Adrenal gland (tissue), 9 donors: ENCODE measurements at regions not wholly inside any gene's neighbourhood (a gene's known extent, or its start where the extent isn't known, plus 50 kb on each side); places are given as distances from the start of the nearest gene placed in this dataset.

ENCODE experiments used
- DNase-seq, 7 donors: peaks; one replicate each; pipeline ENCODE4 v3.0.0-alpha.2; 2019 to 2020
- H3K27ac ChIP-seq, 5 donors: fragments of 200-600 bp; sonication (generic) in 4 of 5; 1 replicate in 3 of 5; 2 replicates in 2 of 5; pipeline versions ENCODE4 v1.5.1 to v1.8.0; 2016 to 2020; ENCODE audit warnings: mild to moderate bottlenecking in 1 of 5
- H3K27me3 ChIP-seq: fragments of 200-600 bp; 2 replicates; pipeline ENCODE4 v1.8.0; 2021
- H3K36me3 ChIP-seq, 2 donors: fragments of 200-600 bp; replicated peaks in 1 of 2; 1 replicate in 1 of 2; 2 replicates in 1 of 2; pipeline versions ENCODE4 v1.5.1 to v1.8.0; 2018 to 2022
- H3K4me1 ChIP-seq, 2 donors: fragments of 200-600 bp; replicated peaks in 1 of 2; 1 replicate in 1 of 2; 2 replicates in 1 of 2; pipeline versions ENCODE4 v1.5.1 to v1.8.0; 2018 to 2021
- H3K4me3 ChIP-seq, 4 donors: fragments of 200-600 bp; sonication (generic) in 3 of 4; one replicate each; pipeline ENCODE4 v1.5.1; 2016 to 2018
- H3K9me3 ChIP-seq, 3 donors: fragments of 200-600 bp; sonication (generic) in 1 of 3; replicated peaks in 1 of 3; 1 replicate in 2 of 3; 2 replicates in 1 of 3; pipeline versions ENCODE4 v1.5.1 to v1.8.0; 2016 to 2021
- CTCF ChIP-seq, 6 experiments: fragments of 450-650 bp in 4 of 6; fragments of 200-600 bp in 2 of 6; sonication (generic) in 1 of 6; IDR thresholded peaks; 1 replicate in 5 of 6; 2 replicates in 1 of 6; pipeline versions ENCODE4 v1.5.1 to v1.8.0; 2016 to 2021; ENCODE audit warnings: antibody characterized with exemption in 6 of 6, mild to moderate bottlenecking in 2 of 6, moderate library complexity in 1 of 6
- POLR2A ChIP-seq, 2 donors: fragments of 450-650 bp; IDR thresholded peaks; one replicate each; pipeline ENCODE4 v1.6.1; 2017; ENCODE audit warnings: antibody characterized with exemption in 2 of 2, mild to moderate bottlenecking in 2 of 2, moderate library complexity in 1 of 2
- WGBS, 4 donors: extraction: QIAGEN DNeasy Blood & Tissue Kit in 2 of 4; methylation state at CpG; one replicate each; pipeline versions ENCODE4 v1.1.5 to v1.1.7; 2013 to 2017; 5-methylcytosine and 5-hydroxymethylcytosine counted together
- intact Hi-C, 2 donors: fragments of 100-400 bp; cut with DNase I; formaldehyde crosslinking; loops; one replicate each; pipeline versions ENCODE4 v1.14.1 to v1.15.0; 2022 to 2023
- donor health status: healthy with polysubstance abuse.
- donor health status: Bipolar disorder and iron deficiency.
- donor health status: DM: yes; HTN: yes; CAD: no.
- donor health status: DM: no; HTN: no; CAD: no.
- donor health status: DM: no; HTN: no; CAD: no.

DNA sequence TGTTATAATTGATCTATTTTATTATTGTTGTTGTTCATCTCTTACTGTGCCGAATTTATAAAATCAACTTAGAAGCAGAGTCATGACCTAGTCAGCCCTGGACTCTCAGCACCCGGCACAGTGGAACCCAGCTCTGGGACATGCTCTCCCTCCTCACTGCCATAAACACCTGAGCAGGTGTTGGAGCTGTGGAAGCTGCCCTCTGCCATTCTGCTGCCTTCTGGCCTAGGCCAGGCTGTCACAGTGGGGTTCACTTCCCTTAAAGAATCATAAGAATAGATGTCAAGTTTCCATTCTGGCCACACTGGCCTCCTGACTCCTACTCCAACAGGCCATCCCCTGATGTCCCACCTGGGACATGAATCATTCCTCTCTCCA lies 192.2 kb downstream of the ZFP36L2 start:
- 89 to 98% (median 95%) methylated on average over 2 of the region's 2 CpGs for WGBS, 4 donors
- Histone ChIP-seq H3K27me3 (no peaks in the 10 kb centered on the region), H3K9me3 (no peaks in the 10 kb centered on the region), H3K27ac (no peak overlapping the region), H3K4me3 (no peak overlapping the region), H3K4me1 (peaks cover 10 to 25% of the 10 kb centered on the region in 2 donors), H3K36me3 (no peaks in the 10 kb centered on the region)
- intact Hi-C loops: no loop called here
- DNase-seq: no peak
- TF ChIP-seq POLR2A (IDR thresholded peaks at IDR 0.05) (no peak), CTCF (IDR thresholded peaks at IDR 0.05) (no peak)

DNA sequence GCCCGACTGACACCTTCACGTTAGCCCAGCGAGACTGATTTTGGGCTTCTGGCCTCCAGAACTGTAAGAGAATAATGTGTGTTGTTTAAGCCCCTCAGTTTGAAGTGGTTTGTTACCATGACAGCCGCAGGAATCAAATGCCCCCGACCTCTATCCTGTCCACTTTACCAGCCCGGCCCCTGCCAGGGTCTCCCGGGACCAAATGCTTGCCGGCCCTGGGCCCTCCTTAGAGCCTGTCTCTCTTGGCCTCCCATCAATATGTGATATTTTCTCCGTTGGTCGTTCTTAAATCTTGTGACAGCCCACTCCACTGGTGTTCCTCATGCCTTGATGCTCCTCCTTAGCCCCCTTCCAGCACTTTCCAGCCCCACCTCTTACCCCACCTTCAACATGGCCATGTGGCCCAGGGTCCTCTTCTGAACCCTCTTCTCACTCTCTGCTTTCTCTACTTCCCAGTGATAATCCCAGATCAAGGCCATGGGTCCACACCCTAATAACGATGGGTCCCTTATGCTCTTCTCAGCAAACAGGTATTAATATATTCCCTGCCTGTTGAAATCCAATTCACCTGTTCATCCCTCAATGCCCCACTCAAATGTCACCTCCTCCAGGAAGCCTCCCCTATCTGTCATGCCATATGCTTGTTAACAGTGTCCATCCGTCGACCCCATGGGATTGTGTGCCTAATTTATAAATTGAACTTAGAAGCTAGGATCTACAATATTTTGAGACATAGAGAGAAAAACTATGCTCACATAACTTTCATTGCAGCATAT lies 192.8 kb downstream of the ZFP36L2 start:
- H3K9me3 ChIP-seq: no peaks in the 10 kb centered on the region
- 93 to 99% (median 96%) methylated on average over 13 of the region's 13 CpGs for WGBS, 4 donors
- no peaks in the 10 kb centered on the region for H3K27me3 ChIP-seq
- intact Hi-C loops: no loop called here
- H3K4me1 ChIP-seq: peaks cover 10 to 23% of the 10 kb centered on the region in 2 donors
- H3K4me3 ChIP-seq: no peak overlapping the region
- TF ChIP-seq POLR2A (IDR thresholded peaks at IDR 0.05) (no peak), CTCF (IDR thresholded peaks at IDR 0.05) (no peak)
- H3K36me3 ChIP-seq: no peaks in the 10 kb centered on the region
- H3K27ac ChIP-seq: peak overlapping the region in 2 of 5 donors; percentile 74 to 82
- DNase-seq: no peak

- 83 to 88% (median 86%) methylated on average over 7 of the region's 7 CpGs for WGBS, 4 donors
- H3K4me1 ChIP-seq: peaks cover 10 to 16% of the 10 kb centered on the region in 2 donors
- H3K9me3 ChIP-seq: no peaks in the 10 kb centered on the region
- intact Hi-C loops: no loop called here
- H3K27me3 ChIP-seq: no peaks in the 10 kb centered on the region
- peak overlapping the region in 3 of 5 donors; percentile 74 to 82 (median 74) for H3K27ac ChIP-seq
- DNase-seq: no peak
- no peak overlapping the region for H3K4me3 ChIP-seq
- TF ChIP-seq CTCF (IDR thresholded peaks at IDR 0.05): no peak
- TF ChIP-seq POLR2A (IDR thresholded peaks at IDR 0.05): no peak
- no peaks in the 10 kb centered on the region for H3K36me3 ChIP-seq
Measured at GRCh38 chr2:43033016-43033270, 193.5 kb downstream of the ZFP36L2 start.

DNA sequence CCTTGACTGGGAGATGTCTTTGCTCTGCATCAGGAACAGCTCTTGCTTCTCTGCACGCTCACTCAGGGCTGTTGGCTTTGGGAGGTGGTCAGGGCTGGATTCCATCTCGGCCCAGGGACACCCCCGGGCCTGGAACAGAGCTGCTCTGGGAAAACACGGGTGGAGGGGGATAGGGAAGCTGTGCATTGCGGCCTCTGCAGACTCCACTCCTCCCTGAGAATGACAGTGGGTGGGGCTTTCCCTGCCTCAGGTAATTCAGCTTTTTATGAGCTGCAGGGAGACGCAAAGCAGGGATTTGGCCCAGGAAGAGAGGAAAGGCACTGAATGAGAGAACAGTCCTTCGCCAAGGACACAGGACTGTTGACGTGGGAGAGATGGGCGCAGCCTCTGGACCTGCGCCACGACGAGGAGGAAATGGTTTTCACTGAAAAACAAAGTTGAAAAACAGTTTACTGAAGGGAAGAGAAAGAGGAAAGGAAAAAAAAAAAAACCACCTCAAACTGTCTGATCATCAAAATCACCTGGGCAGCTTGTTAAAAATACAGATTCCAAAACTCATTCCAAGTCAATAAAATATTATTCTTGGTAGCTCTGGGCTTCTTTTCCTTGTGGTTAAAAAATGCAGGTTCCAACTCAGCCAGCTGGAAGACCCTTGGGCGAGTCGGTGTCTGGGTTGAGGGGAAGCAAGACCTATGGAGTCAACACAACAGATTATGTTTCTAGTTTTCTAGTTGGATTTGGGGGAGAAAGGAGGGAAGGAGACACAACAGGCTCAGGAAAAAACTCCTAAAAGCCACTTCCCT lies 194.0 kb downstream of the ZFP36L2 start:
- no peak overlapping the region for H3K4me3 ChIP-seq
- H3K9me3 ChIP-seq: no peaks in the 10 kb centered on the region
- WGBS, 4 donors: 19 to 25% (median 24%) methylated on average over 14 of the region's 14 CpGs
- peak; percentile 73 to 87 (median 81) for DNase-seq
- intact Hi-C loops: no loop called here
- H3K36me3 ChIP-seq: no peaks in the 10 kb centered on the region
- TF ChIP-seq CTCF (IDR thresholded peaks at IDR 0.05) (no peak), POLR2A (IDR thresholded peaks at IDR 0.05) (no peak)
- no peaks in the 10 kb centered on the region for H3K27me3 ChIP-seq
- peak overlapping the region; percentile 14 to 88 (median 74) for H3K27ac ChIP-seq
- H3K4me1 ChIP-seq: peaks cover 10 to 16% of the 10 kb centered on the region in 2 donors
